Transverse colon (tissue), 4 donors: ENCODE measurements at regions not wholly inside any gene's neighbourhood (a gene's known extent, or its start where the extent isn't known, plus 50 kb on each side); places are given as distances from the start of the nearest gene placed in this dataset.

Experiments
- DNase-seq: peaks from one replicate; pipeline ENCODE4 v3.0.0-alpha.2; 2019
- H3K27ac ChIP-seq, 4 donors: fragments of 200-600 bp; sonication (generic); 2 replicates each; pipeline ENCODE4 v1.5.1; 2016 to 2018; ENCODE audit warnings: inconsistent platforms in 4 of 4
- H3K27me3 ChIP-seq: fragments of 200-600 bp; sonication (generic); 2 replicates; pipeline ENCODE4 v1.5.1; 2017; ENCODE audit warnings: inconsistent platforms
- H3K36me3 ChIP-seq, 4 donors: fragments of 200-600 bp; sonication (generic); 2 replicates each; pipeline ENCODE4 v1.5.1; 2017 to 2019; ENCODE audit warnings: inconsistent platforms in 4 of 4
- H3K4me1 ChIP-seq, 4 donors: fragments of 200-600 bp; sonication (generic); 2 replicates each; pipeline ENCODE4 v1.5.1; 2017 to 2020; ENCODE audit warnings: inconsistent platforms in 4 of 4
- H3K4me3 ChIP-seq, 4 donors: fragments of 200-600 bp; sonication (generic); 1 replicate in 1 of 4; 2 replicates in 3 of 4; pipeline versions ENCODE4 v1.5.1 to v1.6.1; 2017 to 2019; ENCODE audit warnings: inconsistent platforms in 4 of 4
- H3K9me3 ChIP-seq, 2 donors: fragments of 200-600 bp; sonication (generic); 2 replicates each; pipeline ENCODE4 v1.5.1; 2017 to 2019; ENCODE audit warnings: inconsistent platforms in 2 of 2
- EP300 ChIP-seq: sonication (generic); formaldehyde crosslinking; IDR thresholded peaks from one replicate; pipeline ENCODE4 v1.6.1; 2017; ENCODE audit warnings: antibody characterized with exemption, low read depth
- POLR2A ChIP-seq: fragments of 450-650 bp; IDR thresholded peaks from one replicate; pipeline ENCODE4 v1.6.1; 2016; ENCODE audit warnings: antibody characterized with exemption, mild to moderate bottlenecking, moderate library complexity
- POLR2AphosphoS5 ChIP-seq, 3 donors: sonication (generic); formaldehyde crosslinking; IDR thresholded peaks; one replicate each; pipeline ENCODE4 v1.6.1; 2016; ENCODE audit warnings: antibody characterized with exemption in 3 of 3
- WGBS, 2 donors: methylation state at CpG; one replicate each; pipeline ENCODE4 v1.1.5; 2018; ENCODE audit warnings: low coverage in 1 of 2; 5-methylcytosine and 5-hydroxymethylcytosine counted together
- in situ Hi-C, 4 donors: fragments of 200-750 bp; cut with MboI; loops; one replicate each; pipeline versions ENCODE4 v1.15.0 to v1.15.1; 2017; ENCODE audit warnings: low sequenced_read_pairs in 3 of 4, low pct_ligation_motif_present in 1 of 4, low pct_unique_long_range_greater_than_20kb in 1 of 4
- intact Hi-C: fragments of 100-400 bp; cut with DNase I; formaldehyde crosslinking; loops from one replicate; pipeline ENCODE4 v1.15.1; 2023; ENCODE audit warnings: low total_unique reads
- TF ChIP-seq, protein P1 (sequence below), 5 experiments: fragments of 200-600 bp in 3 of 5; fragments of 450-650 bp in 2 of 5; sonication (generic) in 3 of 5; IDR thresholded peaks; 1 replicate in 2 of 5; 2 replicates in 3 of 5; pipeline ENCODE4 v1.5.1; 2016 to 2017; ENCODE audit warnings: antibody characterized with exemption in 5 of 5, inconsistent platforms in 3 of 5, mild to moderate bottlenecking in 2 of 5, moderate library complexity in 1 of 5

DNA sequence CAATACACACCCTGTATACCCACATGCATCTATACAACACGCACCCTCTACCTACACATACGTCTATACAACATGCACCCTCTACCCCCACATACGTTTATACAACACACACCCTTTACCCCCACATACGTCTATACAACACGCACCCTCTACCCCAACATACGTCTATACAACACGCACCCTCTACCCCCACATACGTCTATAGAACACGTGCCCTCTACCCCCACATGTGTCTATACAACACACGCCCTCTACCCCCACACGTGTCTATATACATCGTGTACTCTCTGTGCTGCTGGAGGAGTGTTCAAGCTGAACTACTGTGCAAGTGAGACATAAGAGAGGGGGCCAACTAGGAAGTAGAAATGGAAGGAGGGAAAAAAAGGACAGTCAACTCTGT lies 621.7 kb upstream of the HS6ST1 start:
- DNase-seq = no peak
- 81 to 87% methylated on average over 12 of the region's 12 CpGs for WGBS, 2 donors
- Histone ChIP-seq H3K4me3 (no peak overlapping the region), H3K27ac (no peak overlapping the region), H3K4me1 (no peaks in the 10 kb centered on the region), H3K9me3 (no peaks in the 10 kb centered on the region), H3K27me3 (no peaks in the 10 kb centered on the region), H3K36me3 (no peaks in the 10 kb centered on the region)
- intact Hi-C loops (no loop called here), in situ Hi-C loops (no loop called here)
- TF ChIP-seq EP300 (no peak), POLR2AphosphoS5 (IDR thresholded peaks at IDR 0.05) (no peak), POLR2A (no peak)
- TF ChIP-seq, protein P1, sequence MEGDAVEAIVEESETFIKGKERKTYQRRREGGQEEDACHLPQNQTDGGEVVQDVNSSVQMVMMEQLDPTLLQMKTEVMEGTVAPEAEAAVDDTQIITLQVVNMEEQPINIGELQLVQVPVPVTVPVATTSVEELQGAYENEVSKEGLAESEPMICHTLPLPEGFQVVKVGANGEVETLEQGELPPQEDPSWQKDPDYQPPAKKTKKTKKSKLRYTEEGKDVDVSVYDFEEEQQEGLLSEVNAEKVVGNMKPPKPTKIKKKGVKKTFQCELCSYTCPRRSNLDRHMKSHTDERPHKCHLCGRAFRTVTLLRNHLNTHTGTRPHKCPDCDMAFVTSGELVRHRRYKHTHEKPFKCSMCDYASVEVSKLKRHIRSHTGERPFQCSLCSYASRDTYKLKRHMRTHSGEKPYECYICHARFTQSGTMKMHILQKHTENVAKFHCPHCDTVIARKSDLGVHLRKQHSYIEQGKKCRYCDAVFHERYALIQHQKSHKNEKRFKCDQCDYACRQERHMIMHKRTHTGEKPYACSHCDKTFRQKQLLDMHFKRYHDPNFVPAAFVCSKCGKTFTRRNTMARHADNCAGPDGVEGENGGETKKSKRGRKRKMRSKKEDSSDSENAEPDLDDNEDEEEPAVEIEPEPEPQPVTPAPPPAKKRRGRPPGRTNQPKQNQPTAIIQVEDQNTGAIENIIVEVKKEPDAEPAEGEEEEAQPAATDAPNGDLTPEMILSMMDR (IDR thresholded peaks at IDR 0.05) = no peak

DNA sequence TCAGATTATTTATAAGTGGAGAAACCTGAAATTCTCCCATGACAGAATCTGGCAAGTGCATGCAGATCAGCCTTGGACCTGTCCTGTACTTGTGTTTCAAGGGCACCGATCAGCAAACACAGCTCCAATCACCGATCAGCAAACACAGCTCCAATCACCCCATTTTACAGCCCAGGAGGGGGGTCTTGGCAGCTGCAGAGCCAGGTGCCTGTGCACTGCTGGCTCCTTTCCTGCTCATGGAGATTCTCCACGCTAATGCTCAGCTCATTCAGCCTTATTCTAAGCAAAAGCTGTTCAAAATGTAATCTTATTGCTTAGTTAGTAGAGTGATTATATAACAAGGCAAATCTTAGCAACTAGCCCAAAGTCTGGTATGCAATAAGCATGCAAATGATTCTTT lies 623.1 kb upstream of the HS6ST1 start:
- H3K4me1 ChIP-seq = no peaks in the 10 kb centered on the region
- H3K36me3 ChIP-seq = no peaks in the 10 kb centered on the region
- H3K27ac ChIP-seq = no peak overlapping the region
- no peaks in the 10 kb centered on the region for H3K27me3 ChIP-seq
- intact Hi-C loops = no loop called here
- DNase-seq = no peak
- H3K4me3 ChIP-seq = no peak overlapping the region
- WGBS, 2 donors = 54% methylated on average over 3 of the region's 3 CpGs; no CpG with 5 or more reads in 1 of the 2 donors
- TF ChIP-seq, protein P1 (IDR thresholded peaks at IDR 0.05) = no peak
- no peak for TF ChIP-seq EP300
- no peaks in the 10 kb centered on the region for H3K9me3 ChIP-seq
- in situ Hi-C loops = no loop called here

DNA sequence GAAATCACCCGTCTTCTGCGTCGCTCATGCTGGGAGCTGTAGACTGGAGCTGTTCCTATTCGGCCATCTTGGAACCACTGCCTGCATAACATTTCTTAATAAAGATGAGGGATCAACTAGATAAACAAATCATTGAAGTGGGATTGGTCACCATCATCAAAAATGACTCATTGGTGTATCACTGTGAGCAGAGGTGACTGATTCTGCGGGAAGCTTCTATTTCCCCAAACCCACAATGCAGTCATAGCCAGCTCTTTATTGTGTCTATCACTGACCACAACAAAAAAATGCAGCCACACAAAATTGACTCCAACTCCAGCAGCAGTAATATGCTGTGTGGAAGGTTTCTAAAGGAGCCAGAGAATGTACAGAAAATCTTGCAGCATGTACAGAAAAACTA lies 630.7 kb upstream of the HS6ST1 start:
- intact Hi-C loops = no loop called here

DNA sequence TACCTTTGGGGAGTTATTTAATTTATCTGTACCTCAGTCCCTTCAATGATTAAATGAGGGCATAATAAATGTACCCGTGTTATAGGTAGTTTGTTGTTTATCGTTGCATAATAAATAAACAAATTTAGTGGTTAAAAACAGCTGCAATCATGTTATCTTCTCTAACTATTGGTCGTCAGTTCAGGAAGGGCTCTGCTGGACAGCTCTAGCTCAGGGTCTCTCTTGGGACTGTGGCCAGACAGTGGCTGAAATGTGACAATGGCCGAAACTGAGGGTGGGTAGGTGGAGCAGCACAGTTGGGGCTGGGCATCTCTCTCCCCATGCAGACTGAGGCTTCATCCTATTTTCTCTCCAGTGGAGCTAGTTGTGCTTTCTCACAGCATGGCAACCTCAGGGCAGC lies 632.1 kb upstream of the HS6ST1 start:
- TF ChIP-seq POLR2A (no peak), EP300 (no peak), POLR2AphosphoS5 (IDR thresholded peaks at IDR 0.05) (no peak)
- TF ChIP-seq, protein P1 (IDR thresholded peaks at IDR 0.05) = no peak
- Histone ChIP-seq H3K4me3 (no peak overlapping the region), H3K36me3 (no peaks in the 10 kb centered on the region), H3K4me1 (no peaks in the 10 kb centered on the region), H3K27me3 (no peaks in the 10 kb centered on the region), H3K27ac (no peak overlapping the region), H3K9me3 (no peaks in the 10 kb centered on the region)
- DNase-seq = no peak
- in situ Hi-C loops = no loop called here
- 58 to 66% methylated on average over 3 to 4 of the region's 4 CpGs for WGBS, 2 donors
- intact Hi-C loops = no loop called here

More for the DNA sequence above, 630.7 kb upstream of the HS6ST1 start:
- TF ChIP-seq, protein P1 (IDR thresholded peaks at IDR 0.05) = no peak
- TF ChIP-seq POLR2A (no peak), EP300 (no peak), POLR2AphosphoS5 (IDR thresholded peaks at IDR 0.05) (no peak)
- Histone ChIP-seq H3K4me3 (no peak overlapping the region), H3K36me3 (no peaks in the 10 kb centered on the region), H3K27ac (no peak overlapping the region), H3K4me1 (no peaks in the 10 kb centered on the region), H3K27me3 (no peaks in the 10 kb centered on the region), H3K9me3 (no peaks in the 10 kb centered on the region)
- DNase-seq = no peak
- in situ Hi-C loops = no loop called here
- 91 to 93% methylated on average over 5 of the region's 5 CpGs for WGBS, 2 donors
